ENCODE measurements at regions not wholly inside any gene's neighbourhood (a gene's known extent, or its start where the extent isn't known, plus 50 kb on each side); places are given as distances from the start of the nearest gene placed in this dataset.
A peak's percentile ranks its signal among the peaks of the same experiment; 100 is the strongest.

DNA sequence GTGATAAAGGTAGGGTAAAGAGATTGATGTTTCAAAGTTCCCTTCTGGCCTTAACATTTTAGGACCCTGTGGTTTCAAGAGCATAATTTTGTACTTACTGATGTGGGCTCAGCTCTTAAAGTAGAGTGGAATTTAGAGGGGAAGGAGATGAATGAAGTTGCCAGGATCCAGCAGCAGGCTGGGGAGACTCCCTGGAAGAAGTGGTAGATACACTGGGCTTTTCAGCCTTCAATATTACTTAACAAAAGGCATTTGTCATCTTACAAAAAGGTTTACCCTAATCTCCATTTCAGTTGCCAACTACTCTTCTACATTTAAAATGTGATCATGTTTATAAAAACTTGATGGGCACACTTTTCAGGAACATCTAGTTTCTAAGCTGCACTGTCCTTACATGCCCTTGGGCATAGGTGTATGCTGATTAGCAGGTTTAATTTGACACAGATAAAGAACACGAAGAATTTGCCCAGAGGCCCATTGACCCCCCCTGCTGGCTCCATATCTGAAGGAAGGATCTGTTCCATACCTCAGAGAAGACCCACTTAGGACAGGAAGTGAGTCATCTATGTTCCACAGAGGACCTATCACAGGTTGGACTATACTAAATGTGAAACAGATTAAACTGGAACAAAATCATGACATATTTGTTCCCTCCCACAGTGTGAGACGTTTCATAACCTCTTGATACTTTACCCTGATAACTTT, 93.0 kb upstream of the LPP start:
- peak; percentile 31 to 57 for DNase-seq (ENCODE audit: low read depth in 2 of 2)

- no peak for DNase-seq (ENCODE audit: low read depth in 2 of 2)
Observed at GRCh38 chr3:188062216-188062615, 91.7 kb upstream of the LPP start.

- no peak for DNase-seq (ENCODE audit: low read depth in 2 of 2)
Observed at GRCh38 chr3:188064831-188065493, 89.0 kb upstream of the LPP start.

- no peak for DNase-seq (ENCODE audit: low read depth in 2 of 2)
Observed at GRCh38 chr3:188066141-188066540, 87.8 kb upstream of the LPP start.

DNA sequence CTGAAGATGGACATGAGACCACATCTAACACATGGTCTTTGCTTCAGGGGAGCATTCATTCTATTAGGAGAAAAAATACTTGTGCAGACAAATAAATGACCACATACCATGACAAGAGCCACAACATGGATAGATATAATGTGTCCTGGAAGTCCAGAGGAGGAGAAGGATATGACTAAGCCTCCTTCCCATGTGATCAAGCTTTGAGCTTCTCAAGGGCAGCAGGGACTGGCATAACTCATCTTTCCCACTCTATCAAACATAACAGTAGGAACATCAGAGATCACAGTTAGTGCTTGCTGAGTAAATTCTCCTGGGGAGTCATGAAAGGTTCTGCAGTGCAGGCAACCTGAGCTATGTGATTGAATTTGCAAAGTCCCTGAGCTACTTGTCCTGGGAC, 86.0 kb upstream of the LPP start:
- no peak for DNase-seq (ENCODE audit: low read depth in 2 of 2)

DNA sequence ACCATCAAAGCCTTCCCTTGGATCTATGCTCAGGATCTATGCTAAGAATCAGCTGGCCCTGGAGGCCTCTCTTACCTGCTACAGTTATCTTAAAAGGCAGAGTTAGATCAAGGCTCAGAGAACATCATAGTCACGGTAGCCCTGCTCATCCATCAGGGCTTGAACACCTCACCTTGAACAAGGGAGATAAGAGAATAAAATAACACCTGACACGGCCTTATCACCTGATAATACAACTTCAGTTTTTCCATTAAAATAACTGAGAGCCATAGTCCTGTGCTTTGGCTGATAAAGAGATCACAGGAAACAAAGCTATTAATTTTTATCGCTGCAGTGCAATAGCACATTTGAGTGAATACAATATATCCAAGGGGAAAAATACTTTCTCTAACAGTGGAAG, 85.6 kb upstream of the LPP start:
- DNase-seq (ENCODE audit: low read depth in 2 of 2): no peak

GRCh38 chr3:188071636-188072035, 82.3 kb upstream of the LPP start:
- DNase-seq (ENCODE audit: low read depth in 2 of 2): no peak

DNA sequence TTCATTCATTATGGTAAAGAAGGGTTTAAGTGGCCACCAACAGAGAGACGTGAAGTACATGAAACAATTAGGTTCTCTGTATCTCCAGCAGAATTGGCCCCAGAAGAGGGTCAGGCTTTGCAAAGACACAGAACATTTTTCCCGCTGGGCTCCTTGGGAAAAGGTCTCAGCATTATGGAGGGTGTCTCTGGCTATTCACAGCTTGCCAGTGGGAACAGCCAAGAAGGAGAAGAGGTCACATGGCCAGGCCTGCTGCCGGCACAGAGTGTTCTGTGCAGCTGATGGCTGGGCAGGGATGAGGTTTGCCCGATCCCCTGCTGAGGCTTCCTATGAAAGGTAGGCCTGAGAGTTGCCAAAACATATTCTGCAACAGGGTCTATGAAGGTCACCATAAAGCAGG, 77.8 kb upstream of the LPP start:
- DNase-seq (ENCODE audit: low read depth in 2 of 2): no peak

DNA sequence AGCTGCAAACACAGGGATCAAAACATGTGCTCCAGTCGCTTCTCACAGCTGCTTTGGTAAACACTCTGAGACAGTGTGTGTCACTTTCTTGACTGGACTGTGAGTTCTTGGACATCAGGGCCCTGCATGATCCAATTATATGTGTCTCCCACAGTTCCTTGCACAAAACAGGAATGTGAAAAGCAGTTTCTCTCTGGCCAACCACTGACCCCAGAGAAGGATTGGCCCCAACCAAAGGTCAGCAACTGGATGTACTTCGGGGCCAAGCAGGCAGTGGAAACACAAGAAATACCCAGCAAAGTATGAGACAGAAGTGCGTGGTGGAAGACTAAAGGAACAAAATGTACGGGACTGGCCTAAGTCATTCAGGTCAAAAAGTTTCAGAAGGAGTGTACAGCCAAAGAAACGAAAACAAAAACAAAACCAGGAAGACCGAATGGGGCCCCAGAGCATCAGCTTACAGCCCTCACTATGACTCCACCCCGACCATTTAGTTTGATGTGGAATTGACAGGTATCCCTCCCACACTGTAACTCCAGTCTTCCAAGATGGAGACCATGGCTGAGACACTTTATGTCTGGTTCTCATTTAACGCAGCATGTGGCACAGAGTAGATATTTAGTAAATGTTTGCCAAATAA, 76.7 kb upstream of the LPP start:
- DNase-seq (ENCODE audit: low read depth in 2 of 2): no peak

DNA sequence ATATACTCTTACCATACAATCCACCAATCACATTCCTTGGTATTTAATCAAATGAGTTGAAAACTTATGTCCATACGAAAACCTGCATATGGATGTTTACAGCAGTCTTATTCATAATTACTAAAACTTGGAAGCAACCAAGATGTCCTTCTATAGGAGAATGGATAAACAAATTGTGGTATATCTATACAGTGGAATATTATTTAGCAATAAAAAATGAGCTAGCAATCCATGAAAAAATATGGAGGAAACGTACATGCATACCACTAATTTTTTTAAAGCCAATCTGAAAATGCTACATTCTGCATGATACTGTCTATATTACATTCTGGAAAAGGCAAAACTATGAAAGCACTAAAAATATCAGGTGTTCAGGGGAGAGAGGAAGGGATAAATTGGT, 73.9 kb upstream of the LPP start:
- DNase-seq (ENCODE audit: low read depth in 2 of 2): no peak

DNA sequence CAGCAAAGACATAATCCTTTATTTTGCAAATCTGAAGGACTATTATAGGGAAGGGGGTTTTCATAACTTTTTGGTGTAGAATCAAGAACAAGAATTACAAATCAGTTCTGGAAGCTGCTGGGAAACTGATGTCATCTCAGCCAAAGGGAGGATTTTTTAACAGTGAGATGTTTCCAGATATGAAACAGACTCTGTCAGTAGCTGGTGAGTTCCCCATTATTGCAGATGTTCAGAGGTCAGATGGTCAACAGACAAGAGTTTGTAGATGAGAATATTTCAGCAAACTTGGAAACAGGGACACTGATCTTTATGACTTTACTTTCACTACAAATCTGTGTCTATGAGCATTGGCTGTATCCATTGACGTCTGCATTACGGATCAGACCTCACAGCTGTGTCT, 71.9 kb upstream of the LPP start:
- DNase-seq (ENCODE audit: low read depth in 2 of 2): no peak

- no peak for DNase-seq (ENCODE audit: low read depth in 2 of 2)
Observed at GRCh38 chr3:188082450-188082849, 71.5 kb upstream of the LPP start.

GRCh38 chr3:188083011-188083410, 70.9 kb upstream of the LPP start:
- no peak for DNase-seq (ENCODE audit: low read depth in 2 of 2)

GRCh38 chr3:188084752-188085583, 69.0 kb upstream of the LPP start:
- DNase-seq (ENCODE audit: low read depth in 2 of 2): no peak

DNA sequence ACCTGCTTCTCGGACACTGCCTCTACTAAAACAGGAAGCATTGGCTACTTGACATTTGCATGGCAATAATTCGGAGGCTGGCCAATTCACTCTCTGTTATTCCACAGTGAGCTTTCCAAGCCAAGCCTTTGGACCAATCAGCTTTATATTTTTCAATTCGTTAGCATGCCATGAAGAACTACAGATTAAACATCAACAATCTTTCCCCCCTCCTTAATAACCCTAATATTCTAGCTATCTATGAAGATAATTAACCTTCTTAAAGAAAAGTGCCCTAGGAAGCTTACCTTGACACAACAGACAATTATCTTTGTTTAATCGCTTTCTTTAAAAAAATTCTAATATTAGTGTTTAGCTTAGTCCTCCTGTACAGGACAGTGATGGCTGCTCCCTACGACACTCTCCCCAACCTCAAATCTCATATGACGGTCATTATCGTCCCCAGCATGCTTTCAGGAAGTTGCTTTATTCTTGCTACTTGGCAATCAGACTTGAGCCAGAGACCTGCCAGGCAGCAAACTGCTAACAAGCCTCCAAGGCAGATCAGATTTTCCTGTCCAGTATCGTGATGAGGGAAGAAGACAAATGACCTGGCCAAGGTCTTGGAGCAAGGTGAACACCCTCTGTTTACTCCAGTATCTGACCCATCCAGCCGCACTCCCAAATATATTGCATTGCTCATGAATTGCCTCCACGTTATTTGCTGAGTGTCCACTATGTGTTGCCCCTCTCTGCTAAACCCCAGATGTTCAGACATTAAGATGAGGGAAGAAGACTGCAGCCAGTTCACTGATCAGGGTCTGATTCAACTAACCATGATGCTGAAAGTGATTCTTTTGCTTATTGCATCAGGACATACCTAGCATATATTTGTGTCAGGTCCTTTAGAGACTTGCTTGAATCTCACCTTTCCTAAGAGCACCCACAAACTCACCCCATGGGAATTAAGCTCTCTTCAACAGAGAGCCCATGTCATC, 68.1 kb upstream of the LPP start:
- no peak for DNase-seq (ENCODE audit: low read depth in 2 of 2)

GRCh38 chr3:188088948-188089685, 64.8 kb upstream of the LPP start:
- DNase-seq (ENCODE audit: low read depth in 2 of 2): no peak

GRCh38 chr3:188090620-188091309, 63.2 kb upstream of the LPP start:
- no peak for DNase-seq (ENCODE audit: low read depth in 2 of 2)

DNA sequence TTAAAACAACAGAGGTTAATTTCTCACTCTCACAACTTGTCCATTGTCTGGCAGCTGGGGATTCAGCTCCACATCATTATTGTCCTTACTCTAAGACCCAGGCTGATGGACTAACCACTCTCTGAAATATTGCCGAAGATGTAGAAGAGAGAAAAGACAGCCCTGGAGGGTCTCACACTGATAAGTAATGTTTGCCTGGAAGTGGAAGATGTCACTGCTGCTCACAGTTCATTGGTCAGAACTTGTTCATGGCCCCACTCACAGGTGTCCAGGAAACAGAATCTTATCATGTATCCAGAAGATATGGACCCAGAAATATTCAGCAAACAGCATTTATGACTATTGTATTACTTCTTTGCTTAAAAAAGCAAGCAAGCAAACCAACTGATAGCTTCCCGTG, 62.2 kb upstream of the LPP start:
- no peak for DNase-seq (ENCODE audit: low read depth in 2 of 2)

DNA sequence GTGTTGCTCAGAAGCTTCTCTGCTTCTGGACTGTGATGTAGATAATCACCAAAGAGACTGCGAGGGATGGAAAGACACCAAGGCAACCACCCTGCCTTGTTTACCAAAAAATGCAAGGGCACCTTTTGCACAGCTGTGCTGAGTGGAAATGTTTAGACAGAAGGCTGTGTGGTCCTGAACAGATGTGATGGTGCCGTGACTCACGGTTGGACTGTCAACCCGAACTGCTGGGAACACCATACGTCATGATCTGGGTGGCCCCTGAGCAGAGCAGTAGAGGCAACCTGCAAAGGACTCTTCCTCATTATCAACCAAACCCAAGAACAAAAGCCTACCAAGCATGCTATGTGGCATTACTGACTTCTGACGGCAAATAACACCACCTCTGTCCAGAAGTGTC, 61.3 kb upstream of the LPP start:
- no peak for DNase-seq (ENCODE audit: low read depth in 2 of 2)

DNA sequence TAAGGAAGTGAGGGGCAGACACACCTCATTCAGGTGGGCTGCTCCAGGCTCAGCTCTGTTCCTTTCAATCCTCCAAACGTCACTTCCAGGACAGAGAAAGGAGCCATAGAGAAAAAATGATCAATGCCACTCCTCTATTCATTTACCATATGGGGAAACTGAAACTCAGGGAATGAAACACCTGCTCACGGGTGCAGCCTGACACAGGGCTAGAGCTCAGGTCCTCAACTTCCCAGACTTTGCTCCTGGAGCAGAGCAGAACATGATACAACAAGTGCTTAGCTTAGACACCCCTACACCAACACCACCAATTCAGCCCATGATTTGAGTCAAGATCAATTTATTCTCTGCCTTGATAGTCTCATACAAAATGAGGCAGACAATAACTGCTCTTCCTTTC, 58.5 kb upstream of the LPP start:
- no peak for DNase-seq (ENCODE audit: low read depth in 2 of 2)
